Spleen (tissue), 7 donors: ENCODE measurements at regions not wholly inside any gene's neighbourhood (a gene's known extent, or its start where the extent isn't known, plus 50 kb on each side); places are given as distances from the start of the nearest gene placed in this dataset.

Experiments
- CTCF ChIP-seq, 11 experiments: fragments of 200-600 bp in 7 of 11; fragments of 450-650 bp in 4 of 11; sonication (generic) in 4 of 11; IDR thresholded peaks in 8 of 11; conservative IDR thresholded peaks in 3 of 11; 1 replicate in 7 of 11; 2 replicates in 4 of 11; pipeline versions ENCODE4 v1.4.0 to v1.8.0; 2016 to 2021; ENCODE audit warnings: antibody characterized with exemption in 11 of 11, inconsistent platforms in 4 of 11, mild to moderate bottlenecking in 1 of 11
- POLR2A ChIP-seq, 3 donors: fragments of 450-650 bp; IDR thresholded peaks; one replicate each; pipeline ENCODE4 v1.5.1; 2017; ENCODE audit warnings: antibody characterized with exemption in 3 of 3, mild to moderate bottlenecking in 1 of 3
- POLR2AphosphoS5 ChIP-seq, 3 donors: sonication (generic); formaldehyde crosslinking; IDR thresholded peaks; one replicate each; pipeline ENCODE4 v1.5.1; 2017; ENCODE audit warnings: antibody characterized with exemption in 3 of 3
- donor health status: DM: no; HTN: no; CAD: no; lungs with moderate emphysema.
- donor health status: DM: no; HTN: no; CAD: no.
- donor health status: DM: no; HTN: no; CAD: no.

DNA sequence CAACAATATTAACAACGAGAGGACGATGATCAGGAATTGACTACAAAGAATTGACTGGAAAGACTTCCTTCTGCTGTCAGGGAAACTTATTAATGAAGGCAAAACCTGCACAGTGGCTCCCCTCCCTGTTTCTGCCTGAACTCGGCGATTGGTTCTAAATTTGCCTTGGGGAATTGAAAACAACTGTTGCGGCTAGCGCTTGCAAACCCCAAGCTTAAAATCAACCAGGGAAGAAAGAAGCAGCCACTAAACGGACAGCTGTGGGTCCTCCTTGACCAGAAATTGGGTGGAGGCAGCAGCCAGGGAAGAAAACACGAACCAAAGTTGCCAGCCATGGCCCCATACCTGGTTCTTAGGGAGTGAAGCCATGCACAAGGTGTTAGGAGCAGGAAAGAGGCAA, 383.5 kb upstream of the CADM1 start:
- TF ChIP-seq CTCF (IDR thresholded peaks at IDR 0.05 in 8 of 11, conservative IDR thresholded peaks at IDR 0.05 in 3 of 11) (no peak), POLR2A (IDR thresholded peaks at IDR 0.05) (no peak), POLR2AphosphoS5 (IDR thresholded peaks at IDR 0.05) (no peak)
